OCI-LY7 (cell line): ENCODE measurements at regions not wholly inside any gene's neighbourhood (a gene's known extent, or its start where the extent isn't known, plus 50 kb on each side); places are given as distances from the start of the nearest gene placed in this dataset.
"Not testable (repeated sequence)": the region's sequence is repeated elsewhere in the genome, so short reads cannot be mapped to it uniquely, and the experiment has no call there.

Source experiments
- BruUV-seq: library from RNA; stranded (reverse); fragments of 400-500 nt; replicated peaks from 2 replicates; lab custom pipeline; 2021; lab: Mats Ljungman, UMichigan
- CTCF ChIA-PET: fragments of 300-600 bp; sonication (Branson Sonifier 250); formaldehyde crosslinking; loops from one replicate; lab custom pipeline; 2022; ENCODE audit warnings: antibody characterized with exemption; ENCODE audit not compliant: unreplicated experiment; lab: Charles Lee
- POLR2A ChIA-PET: fragments of 300-600 bp; sonication (Branson Sonifier 250); formaldehyde crosslinking; loops from one replicate; lab custom pipeline; 2022; ENCODE audit warnings: antibody characterized with exemption; lab: Charles Lee
- DNase-seq: peaks from one replicate; pipeline ENCODE4 v3.0.0-alpha.2; 2015; ENCODE audit warnings: low spot score
- H2AFZ ChIP-seq: fragments of 200-600 bp; sonication (generic), shearing (Covaris generic); 2 replicates; pipeline ENCODE4 v1.6.1; 2014; ENCODE audit warnings: mild to moderate bottlenecking, antibody characterized with exemption, low read length, moderate library complexity
- H3K27ac ChIP-seq: fragments of 200-600 bp; sonication (generic); 2 replicates; pipeline ENCODE4 v1.5.1; 2014; ENCODE audit warnings: mixed run types, low read depth, mild to moderate bottlenecking, moderate library complexity, low read length, inconsistent platforms; ENCODE audit not compliant: poor library complexity, severe bottlenecking
- H3K36me3 ChIP-seq: fragments of 200-600 bp; sonication (generic); 2 replicates; pipeline ENCODE4 v1.6.1; 2014; ENCODE audit warnings: mild to moderate bottlenecking, antibody characterized with exemption, low read length, moderate library complexity, mixed read lengths; ENCODE audit not compliant: insufficient read depth
- H3K4me1 ChIP-seq: fragments of 200-600 bp; sonication (generic); 2 replicates; pipeline ENCODE4 v1.5.1; 2014; ENCODE audit warnings: mild to moderate bottlenecking, low read length; ENCODE audit not compliant: insufficient read depth, poor library complexity, severe bottlenecking
- H3K4me2 ChIP-seq: fragments of 200-600 bp; sonication (generic); 2 replicates; pipeline ENCODE4 v1.6.1; 2014; ENCODE audit warnings: mild to moderate bottlenecking, low read length
- H3K4me3 ChIP-seq: fragments of 200-600 bp; sonication (generic); 2 replicates; pipeline ENCODE4 v1.5.1; 2014; ENCODE audit warnings: mild to moderate bottlenecking, low read depth, low read length; ENCODE audit not compliant: poor library complexity, severe bottlenecking
- H3K79me2 ChIP-seq: fragments of 200-600 bp; sonication (generic); 2 replicates; pipeline ENCODE4 v1.6.1; 2016; ENCODE audit warnings: low read depth, mild to moderate bottlenecking, low read length, moderate library complexity, mixed read lengths; ENCODE audit not compliant: insufficient read depth
- H3K9me2 ChIP-seq: fragments of 200-600 bp; sonication (generic); 2 replicates; pipeline ENCODE4 v1.6.1; 2016; ENCODE audit warnings: mild to moderate bottlenecking, low read length, mixed read lengths; ENCODE audit not compliant: insufficient read depth
- H3K9me3 ChIP-seq: fragments of 200-600 bp; sonication (generic); 2 replicates; pipeline ENCODE4 v1.6.1; 2014; ENCODE audit warnings: mild to moderate bottlenecking, mixed run types, low read length, mixed read lengths
- H4K20me1 ChIP-seq: fragments of 200-600 bp; sonication (generic); 2 replicates; pipeline ENCODE4 v1.6.1; 2014; ENCODE audit warnings: mild to moderate bottlenecking, antibody characterized with exemption, low read length, moderate library complexity, mixed read lengths; ENCODE audit not compliant: insufficient read depth
- EZH2phosphoT487 ChIP-seq: fragments of 200-600 bp; sonication (generic); IDR thresholded peaks from 2 replicates; pipeline ENCODE4 v1.6.1; 2018; ENCODE audit warnings: low read depth, borderline replicate concordance, mild to moderate bottlenecking, mixed run types, antibody characterized with exemption, low read length, moderate library complexity, mixed read lengths
- intact Hi-C: fragments of 100-400 bp; cut with micrococcal nuclease; formaldehyde crosslinking; loops from one replicate; pipeline ENCODE4 v1.10.0; 2022; ENCODE audit not compliant: unreplicated experiment
- TF ChIP-seq, protein P1 (sequence below): fragments of 200-600 bp; sonication (generic); conservative IDR thresholded peaks from 2 replicates; pipeline ENCODE4 v1.5.1; 2014; ENCODE audit warnings: mild to moderate bottlenecking, antibody characterized with exemption, low read length, moderate library complexity, mixed read lengths

DNA sequence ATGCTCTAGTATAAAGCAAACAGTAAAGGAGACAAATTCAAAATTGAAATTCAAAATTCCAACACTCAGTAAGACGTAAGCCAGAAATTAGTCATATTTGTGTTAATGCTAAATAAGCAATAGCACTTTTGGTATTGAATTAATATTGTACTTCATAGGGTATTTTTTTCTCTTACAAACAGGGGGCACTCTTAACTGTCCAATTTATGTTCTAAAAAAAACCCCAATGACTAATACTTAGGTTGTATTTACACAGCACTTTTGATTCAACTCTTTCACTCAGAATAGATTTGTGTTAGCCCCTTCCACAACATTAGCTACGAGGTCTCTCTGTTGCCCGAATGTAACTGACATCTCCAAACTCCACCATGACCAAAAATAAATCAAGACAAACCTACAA lies 284.9 kb upstream of the COBL start:
- BruUV-seq = no TSS peak
- no peak overlapping the region for H3K27ac ChIP-seq
- no peak for DNase-seq
- H3K79me2 ChIP-seq = no peaks in the 10 kb centered on the region
- intact Hi-C loops = no loop called here
- H3K36me3 ChIP-seq = no peaks in the 10 kb centered on the region
- no peak overlapping the region for H3K4me3 ChIP-seq
- ChIA-PET CTCF (no interaction called here), POLR2A (no interaction called here)
- TF ChIP-seq, protein P1, sequence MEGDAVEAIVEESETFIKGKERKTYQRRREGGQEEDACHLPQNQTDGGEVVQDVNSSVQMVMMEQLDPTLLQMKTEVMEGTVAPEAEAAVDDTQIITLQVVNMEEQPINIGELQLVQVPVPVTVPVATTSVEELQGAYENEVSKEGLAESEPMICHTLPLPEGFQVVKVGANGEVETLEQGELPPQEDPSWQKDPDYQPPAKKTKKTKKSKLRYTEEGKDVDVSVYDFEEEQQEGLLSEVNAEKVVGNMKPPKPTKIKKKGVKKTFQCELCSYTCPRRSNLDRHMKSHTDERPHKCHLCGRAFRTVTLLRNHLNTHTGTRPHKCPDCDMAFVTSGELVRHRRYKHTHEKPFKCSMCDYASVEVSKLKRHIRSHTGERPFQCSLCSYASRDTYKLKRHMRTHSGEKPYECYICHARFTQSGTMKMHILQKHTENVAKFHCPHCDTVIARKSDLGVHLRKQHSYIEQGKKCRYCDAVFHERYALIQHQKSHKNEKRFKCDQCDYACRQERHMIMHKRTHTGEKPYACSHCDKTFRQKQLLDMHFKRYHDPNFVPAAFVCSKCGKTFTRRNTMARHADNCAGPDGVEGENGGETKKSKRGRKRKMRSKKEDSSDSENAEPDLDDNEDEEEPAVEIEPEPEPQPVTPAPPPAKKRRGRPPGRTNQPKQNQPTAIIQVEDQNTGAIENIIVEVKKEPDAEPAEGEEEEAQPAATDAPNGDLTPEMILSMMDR = no peak
- TF ChIP-seq EZH2phosphoT487 = no peak
- no peaks in the 10 kb centered on the region for H4K20me1 ChIP-seq
- no peaks in the 10 kb centered on the region for H3K9me2 ChIP-seq
- H2AFZ ChIP-seq = no peak overlapping the region
- H3K9me3 ChIP-seq = no peaks in the 10 kb centered on the region
- H3K4me2 ChIP-seq = no peak overlapping the region
- H3K4me1 ChIP-seq = no peaks in the 10 kb centered on the region

DNA sequence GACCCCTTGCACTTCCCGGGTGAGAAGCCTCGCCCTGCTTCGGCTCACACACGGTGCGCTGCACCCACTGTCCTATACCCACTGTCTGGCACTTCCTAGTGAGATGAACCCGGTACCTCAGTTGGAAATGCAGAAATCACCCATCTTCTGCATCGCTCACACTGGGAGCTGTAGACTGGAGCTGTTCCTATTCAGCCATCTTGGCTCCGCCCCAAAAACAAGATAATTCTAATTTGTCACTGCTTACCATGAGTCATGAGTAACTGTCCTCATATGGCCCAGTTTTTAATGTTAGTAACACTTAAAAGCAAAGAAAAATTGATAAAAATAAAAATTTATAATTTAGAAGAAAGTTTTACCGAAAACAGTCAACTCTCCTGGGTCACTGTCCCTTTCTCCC lies 283.3 kb upstream of the COBL start:
- H4K20me1 ChIP-seq, H3K9me3 ChIP-seq, H3K4me2 ChIP-seq, H3K4me1 ChIP-seq, H3K9me2 ChIP-seq, DNase-seq, H3K27ac ChIP-seq, POLR2A ChIA-PET, intact Hi-C loops, BruUV-seq, H3K79me2 ChIP-seq, H3K4me3 ChIP-seq, H2AFZ ChIP-seq, CTCF ChIA-PET, H3K36me3 ChIP-seq: not testable (repeated sequence)

DNA sequence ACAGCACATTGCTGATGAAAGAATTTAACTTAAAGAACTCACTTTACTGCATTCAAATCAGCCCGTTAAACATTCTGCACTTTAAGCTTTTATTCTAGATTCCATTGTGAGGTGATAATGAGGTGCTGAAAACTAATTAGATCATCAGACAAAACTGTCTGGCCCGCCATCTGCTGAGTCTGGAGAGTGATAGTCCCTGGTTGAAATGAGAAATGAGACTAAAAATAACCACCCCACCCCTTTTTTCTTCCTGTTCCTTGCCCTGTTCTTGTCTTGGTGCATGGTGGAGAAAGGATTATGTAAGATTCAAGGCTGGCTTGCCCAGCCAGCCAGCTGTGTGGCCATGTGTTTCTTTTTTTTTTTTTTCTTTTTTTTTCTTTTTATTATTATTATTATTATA lies 277.0 kb upstream of the COBL start:
- BruUV-seq = no TSS peak
- H3K36me3 ChIP-seq = no peaks in the 10 kb centered on the region
- no peak overlapping the region for H3K4me3 ChIP-seq
- H4K20me1 ChIP-seq = no peaks in the 10 kb centered on the region
- H3K27ac ChIP-seq = no peak overlapping the region
- H3K79me2 ChIP-seq = no peaks in the 10 kb centered on the region
- no peak for DNase-seq
- intact Hi-C loops = no loop called here
- TF ChIP-seq, protein P1 = no peak
- no peak for TF ChIP-seq EZH2phosphoT487
- H3K9me2 ChIP-seq = no peaks in the 10 kb centered on the region
- H3K9me3 ChIP-seq = no peaks in the 10 kb centered on the region
- POLR2A ChIA-PET = interaction anchor here (0.6 kb wide), 1 partner anchor 271 kb away, joined by 4 read pairs; no protein-coding TSS in a partner anchor
- no peak overlapping the region for H2AFZ ChIP-seq
- H3K4me1 ChIP-seq = no peaks in the 10 kb centered on the region
- H3K4me2 ChIP-seq = no peak overlapping the region
- CTCF ChIA-PET = no interaction called here
